GM10248 (cell line): ENCODE measurements at regions not wholly inside any gene's neighbourhood (a gene's known extent, or its start where the extent isn't known, plus 50 kb on each side); places are given as distances from the start of the nearest gene placed in this dataset.

Experiments
- CTCF ChIA-PET: fragments of 300-600 bp; sonication (Branson Sonifier 250); formaldehyde crosslinking; extraction: SDS; loops from one replicate; lab custom pipeline; 2021; ENCODE audit warnings: antibody characterized with exemption; lab: Yijun Ruan, JAX
- POLR2A ChIA-PET: fragments of 350-650 bp; sonication (Branson Sonifier 250); formaldehyde crosslinking; extraction: SDS; loops from one replicate; lab custom pipeline; 2020; ENCODE audit warnings: antibody characterized with exemption; lab: Yijun Ruan, JAX
- DNase-seq: peaks from one replicate; pipeline ENCODE4 v3.0.0; 2012; ENCODE audit errors: extremely low spot score
- CTCF ChIP-seq: IDR thresholded peaks from 2 replicates; pipeline ENCODE4 v1.5.1; 2012; ENCODE audit warnings: mild to moderate bottlenecking, low read depth; ENCODE audit errors: extremely low read depth, missing control alignments, control extremely low read depth

GRCh38 chr4:14700083-14700482 is 302.2 kb upstream of the CPEB2 start:
- DNase-seq = no peak
- TF ChIP-seq CTCF = no peak
- POLR2A ChIA-PET = no interaction called here

DNA sequence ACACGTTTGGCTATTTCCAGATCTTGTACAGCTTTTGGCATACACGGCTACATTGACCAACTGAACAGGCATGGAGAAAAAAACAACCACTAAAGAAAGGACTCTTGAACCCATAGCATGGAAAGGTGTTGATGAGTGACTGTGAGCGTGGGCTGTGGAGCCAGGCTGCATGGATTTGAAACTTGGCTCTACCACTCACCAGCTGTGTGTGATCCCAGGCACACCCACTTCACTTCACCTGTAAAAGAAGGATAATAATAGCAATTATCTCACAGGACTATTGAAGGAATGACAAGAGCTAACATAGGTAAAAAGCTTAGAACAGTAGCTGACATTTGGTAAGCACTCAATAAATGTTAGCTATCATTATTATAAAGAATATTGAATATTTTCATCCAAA is 301.7 kb upstream of the CPEB2 start:
- TF ChIP-seq CTCF = no peak
- POLR2A ChIA-PET = no interaction called here
- DNase-seq = no peak
- CTCF ChIA-PET = interaction anchor here (1.3 to 2.2 kb wide), 2 partner anchors 11 kb away, joined by 7 to 8 read pairs; no protein-coding TSS in a partner anchor

More at GRCh38 chr4:14700083-14700482, 302.2 kb upstream of the CPEB2 start:
- CTCF ChIA-PET = interaction anchor here (1.3 to 2.2 kb wide), 2 partner anchors 11 kb away, joined by 7 to 8 read pairs; no protein-coding TSS in a partner anchor

DNA sequence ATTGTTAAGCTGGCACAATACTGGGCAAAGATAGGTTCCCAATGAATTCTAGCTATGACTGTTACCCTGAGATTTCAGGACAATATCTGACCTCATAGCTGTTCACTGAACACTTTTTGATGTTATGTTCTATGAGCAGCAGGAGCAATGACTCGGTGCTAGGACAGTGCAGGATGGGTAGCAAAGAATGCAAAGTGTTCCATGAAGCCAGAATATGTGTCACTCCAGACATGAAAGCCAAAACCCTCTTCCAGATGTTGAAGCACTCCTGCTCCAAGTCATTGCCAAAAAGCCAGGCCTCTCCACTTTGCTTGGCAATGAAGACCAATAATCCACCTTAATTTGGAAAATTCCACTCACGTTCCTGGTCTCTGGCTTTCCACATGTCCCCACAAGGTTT is 300.9 kb upstream of the CPEB2 start:
- TF ChIP-seq CTCF = no peak
- ChIA-PET POLR2A (interaction anchor here (0.7 kb wide), 1 partner anchor 13 kb away, joined by 3 read pairs; no protein-coding TSS in a partner anchor), CTCF (interaction anchor here (1.2 to 2.2 kb wide), 3 partner anchors 10 to 25 kb away, joined by 3 to 8 read pairs (median 7); no protein-coding TSS in a partner anchor)
- DNase-seq = no peak

DNA sequence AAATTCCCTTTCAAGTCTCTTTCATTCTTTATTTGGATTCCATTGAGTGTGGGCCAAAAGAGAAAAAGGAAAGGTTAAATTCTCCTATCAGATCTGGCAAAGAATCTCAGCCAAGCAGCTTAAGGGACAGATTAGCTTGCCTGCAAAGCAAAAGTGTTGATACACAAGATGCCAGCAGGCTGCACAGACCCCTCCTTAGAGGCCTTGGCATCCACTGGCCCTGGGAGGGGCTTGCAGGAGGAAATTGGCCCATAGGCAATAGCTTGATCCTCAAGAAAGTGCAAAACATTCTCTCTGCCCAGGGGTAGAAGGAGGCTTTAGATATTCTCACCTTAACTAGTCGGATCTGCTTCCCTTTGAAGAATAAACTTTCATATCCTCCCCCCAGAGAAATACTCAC is 300.4 kb upstream of the CPEB2 start:
- DNase-seq = no peak
- CTCF ChIA-PET = interaction anchor here (1.0 to 1.2 kb wide), 2 partner anchors 9 to 25 kb away, joined by 3 read pairs; no protein-coding TSS in a partner anchor
- POLR2A ChIA-PET = no interaction called here
- no peak for TF ChIP-seq CTCF

DNA sequence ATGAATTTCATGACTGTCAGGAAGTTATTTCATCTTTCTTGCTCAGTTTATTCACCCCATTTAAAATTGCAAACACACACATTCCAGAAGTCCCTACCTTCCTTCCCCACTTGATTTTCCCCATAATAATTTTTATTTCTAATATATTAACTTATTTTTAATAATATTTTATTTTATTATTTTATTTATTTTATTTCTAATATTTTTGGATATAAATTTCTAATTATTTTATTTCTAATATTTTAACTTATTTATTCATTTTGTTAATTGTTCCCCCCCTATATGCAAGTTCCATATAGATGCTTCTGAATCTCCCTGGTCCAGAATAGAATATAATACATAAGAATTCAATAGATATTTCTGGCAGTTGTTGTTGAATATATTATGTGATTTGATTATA is 293.7 kb upstream of the CPEB2 start:
- CTCF ChIA-PET = no interaction called here
- POLR2A ChIA-PET = no interaction called here
- DNase-seq = no peak
- no peak for TF ChIP-seq CTCF

DNA sequence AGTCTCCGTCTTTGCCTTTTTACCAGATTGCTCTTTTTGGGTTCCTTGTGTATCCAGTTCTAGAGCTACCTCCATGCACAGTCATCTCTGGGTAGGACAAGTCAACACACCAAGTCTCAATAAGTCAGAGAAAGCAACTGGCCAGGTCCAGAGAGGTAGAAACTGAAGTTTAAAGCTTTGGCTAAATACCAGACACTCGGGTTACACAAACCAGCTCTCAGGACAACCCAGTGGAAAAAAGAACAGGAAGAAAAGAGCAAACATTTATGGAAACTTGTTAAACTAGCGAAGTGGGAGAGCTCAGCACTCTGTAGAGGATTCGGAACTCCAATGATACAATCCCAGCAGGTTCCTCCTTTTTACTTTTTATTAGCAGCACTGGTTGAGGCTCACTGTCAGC is 291.0 kb upstream of the CPEB2 start:
- ChIA-PET CTCF (interaction anchor here (0.9 to 1.8 kb wide), 2 partner anchors 9 to 11 kb away, joined by 3 to 7 read pairs; no protein-coding TSS in a partner anchor), POLR2A (no interaction called here)
- no peak for TF ChIP-seq CTCF
- no peak for DNase-seq
